SKM-1 treated with dmso at 0.1 percent for 144 hours (cell line): ENCODE measurements at regions not wholly inside any gene's neighbourhood (a gene's known extent, or its start where the extent isn't known, plus 50 kb on each side); places are given as distances from the start of the nearest gene placed in this dataset.

Experiments used
- DNase-seq: peaks from one replicate; lab custom pipeline; 2025; ENCODE audit not compliant: unreplicated experiment; lab: John Stamatoyannopoulos, UW

GRCh38 chrX:118167361-118167760 lies 50.8 kb upstream of the KLHL13 start:
- no peak for DNase-seq

GRCh38 chrX:118171356-118171755 lies 54.7 kb upstream of the KLHL13 start:
- no peak for DNase-seq

GRCh38 chrX:118174516-118175098 lies 58.0 kb upstream of the KLHL13 start:
- no peak for DNase-seq

- DNase-seq: no peak
Measured at GRCh38 chrX:118177708-118178107, 61.1 kb upstream of the KLHL13 start.

GRCh38 chrX:118178450-118178849 lies 61.8 kb upstream of the KLHL13 start:
- no peak for DNase-seq

GRCh38 chrX:118179161-118179560 lies 62.6 kb upstream of the KLHL13 start:
- no peak for DNase-seq

- DNase-seq: no peak
Measured at GRCh38 chrX:118179718-118180117, 63.1 kb upstream of the KLHL13 start.

GRCh38 chrX:118181030-118181429 lies 64.4 kb upstream of the KLHL13 start:
- DNase-seq: no peak

GRCh38 chrX:118182025-118182424 lies 65.4 kb upstream of the KLHL13 start:
- DNase-seq: no peak

GRCh38 chrX:118182681-118183080 lies 66.1 kb upstream of the KLHL13 start:
- no peak for DNase-seq

GRCh38 chrX:118183606-118184005 lies 67.0 kb upstream of the KLHL13 start:
- no peak for DNase-seq

GRCh38 chrX:118187100-118187499 lies 70.5 kb upstream of the KLHL13 start:
- DNase-seq: no peak

- DNase-seq: no peak
Measured at GRCh38 chrX:118189000-118189399, 72.4 kb upstream of the KLHL13 start.

GRCh38 chrX:118189628-118190027 lies 73.0 kb upstream of the KLHL13 start:
- DNase-seq: no peak

GRCh38 chrX:118197730-118198129 lies 81.1 kb upstream of the KLHL13 start:
- DNase-seq: no peak

GRCh38 chrX:118198577-118198976 lies 82.0 kb upstream of the KLHL13 start:
- DNase-seq: no peak

- DNase-seq: no peak
Measured at GRCh38 chrX:118199997-118200396, 83.4 kb upstream of the KLHL13 start.

- no peak for DNase-seq
Measured at GRCh38 chrX:118205421-118206395, 89.1 kb upstream of the KLHL13 start.

- no peak for DNase-seq
Measured at GRCh38 chrX:118207831-118208453, 91.3 kb upstream of the KLHL13 start.

GRCh38 chrX:118208481-118208880 lies 91.9 kb upstream of the KLHL13 start:
- no peak for DNase-seq

GRCh38 chrX:118211891-118212816 lies 95.5 kb upstream of the KLHL13 start:
- no peak for DNase-seq
